HepG2 (cell line): ENCODE measurements at regions not wholly inside any gene's neighbourhood (a gene's known extent, or its start where the extent isn't known, plus 50 kb on each side); places are given as distances from the start of the nearest gene placed in this dataset.

Source experiments
- ATAC-seq: fragments of 200-7000 bp; cut with Tn5 transposase; 3 replicates; pipeline ENCODE4 v1.9.1; 2020; ENCODE audit warnings: mild to moderate bottlenecking, moderate library complexity
- BruUV-seq: library from RNA; stranded (reverse); fragments of 400-500 nt; replicated peaks from 2 replicates; lab custom pipeline; 2021; lab: Mats Ljungman, UMichigan
- CTCF ChIA-PET: fragments of 300-600 bp; formaldehyde crosslinking; extraction: SDS; loops from one replicate; lab custom pipeline; 2021; ENCODE audit warnings: low total read pairs, inconsistent platforms, low intra/inter-chr PET ratio; lab: Yijun Ruan, JAX
- POLR2A ChIA-PET: fragments of 350-600 bp; sonication (Branson Sonifier 250); formaldehyde crosslinking; loops from one replicate; lab custom pipeline; 2020; ENCODE audit warnings: antibody characterized with exemption, inconsistent platforms; lab: Yijun Ruan, JAX
- DNase-seq: peaks from one replicate; pipeline ENCODE4 v3.0.0-alpha.2; 2015; ENCODE audit warnings: low spot score
- FAIRE-seq: peaks from 3 replicates; lab custom pipeline; 2011; peaks lifted over from hg19 to GRCh38; lab: Jason Lieb, UNC
- H2AFZ ChIP-seq: one replicate; pipeline ENCODE4 v1.6.1; 2011; ENCODE audit warnings: low read length, inconsistent platforms
- H3K27ac ChIP-seq: fragments of 300-600 bp; 3 replicates; pipeline ENCODE4 v1.8.0; 2011; ENCODE audit warnings: mixed run types, mild to moderate bottlenecking, mixed read lengths, low read length, inconsistent platforms; ENCODE audit not compliant: insufficient read depth; ENCODE audit errors: extremely low read length
- H3K27me3 ChIP-seq, 2 experiments: fragments of 200-600 bp in 1 of 2; 2 replicates in 1 of 2; 3 replicates in 1 of 2; pipeline versions ENCODE4 v1.6.0 to v1.8.0; 2011; ENCODE audit warnings: low read length in 2 of 2, mild to moderate bottlenecking in 2 of 2, moderate library complexity in 2 of 2, inconsistent platforms in 1 of 2; ENCODE audit not compliant: insufficient read depth in 2 of 2, control insufficient read depth in 1 of 2
- H3K36me3 ChIP-seq, 2 experiments: fragments of 200-600 bp in 1 of 2; replicated peaks in 1 of 2; 2 replicates in 1 of 2; 3 replicates in 1 of 2; pipeline versions ENCODE4 v1.5.1 to v1.8.0; 2011; ENCODE audit warnings: low read length in 2 of 2, inconsistent platforms in 1 of 2; ENCODE audit not compliant: insufficient read depth in 2 of 2, control insufficient read depth in 1 of 2
- H3K4me1 ChIP-seq: 2 replicates; pipeline ENCODE4 v1.5.1; 2012; ENCODE audit warnings: low read length, inconsistent platforms; ENCODE audit not compliant: insufficient read depth
- H3K4me2 ChIP-seq: 2 replicates; pipeline ENCODE4 v1.6.0; 2011; ENCODE audit warnings: low read depth, low read length, inconsistent platforms
- H3K4me3 ChIP-seq, 3 experiments: fragments of 200-600 bp in 1 of 3; sonication (generic), shearing (Covaris generic) in 1 of 3; replicated peaks in 1 of 3; 2 replicates each; pipeline ENCODE4 v1.5.1; 2011 to 2016; ENCODE audit warnings: low read length in 3 of 3, inconsistent platforms in 2 of 3, low read depth in 2 of 3, mild to moderate bottlenecking in 2 of 3, control low read depth in 1 of 3, mixed read lengths in 1 of 3; ENCODE audit not compliant: insufficient read depth in 1 of 3
- H3K79me2 ChIP-seq: one replicate; pipeline ENCODE4 v1.6.1; 2011; ENCODE audit warnings: low read length, inconsistent platforms; ENCODE audit not compliant: insufficient read depth
- H3K9ac ChIP-seq: 2 replicates; pipeline ENCODE4 v1.6.0; 2011; ENCODE audit warnings: mild to moderate bottlenecking, low read depth, low read length, inconsistent platforms; ENCODE audit not compliant: insufficient read depth
- H3K9me3 ChIP-seq: 2 replicates; pipeline ENCODE4 v1.5.1; 2012; ENCODE audit warnings: mild to moderate bottlenecking, low read length
- H4K20me1 ChIP-seq: 2 replicates; pipeline ENCODE4 v1.6.0; 2011; ENCODE audit warnings: inconsistent platforms, mild to moderate bottlenecking, low read length, moderate library complexity; ENCODE audit not compliant: insufficient read depth
- ATF5 ChIP-seq: sonication (generic); formaldehyde crosslinking; IDR thresholded peaks from 2 replicates; pipeline ENCODE4 v1.4.0; 2020; ENCODE audit warnings: mild to moderate bottlenecking, low read depth, missing genetic modification reagents
- BRD4 ChIP-seq: sonication (generic); formaldehyde crosslinking; IDR thresholded peaks from 2 replicates; pipeline ENCODE4 v1.4.0; 2020; ENCODE audit warnings: missing genetic modification reagents
- RBFOX2 ChIP-seq: fragments of 200-400 bp; formaldehyde crosslinking; IDR thresholded peaks from 2 replicates; pipeline ENCODE4 v1.6.1; 2017; ENCODE audit warnings: low read depth, mild to moderate bottlenecking, low read length
- ZFP90 ChIP-seq: sonication (generic); formaldehyde crosslinking; IDR thresholded peaks from 2 replicates; pipeline ENCODE4 v1.8.0; 2022; ENCODE audit warnings: missing genetic modification reagents, mild to moderate bottlenecking, inconsistent platforms, borderline replicate concordance
- ZNF484 ChIP-seq: sonication (generic); formaldehyde crosslinking; IDR thresholded peaks from 2 replicates; pipeline ENCODE4 v1.5.1; 2020; ENCODE audit warnings: mild to moderate bottlenecking, low read depth, missing genetic modification reagents, borderline replicate concordance
- ZNF747 ChIP-seq: sonication (generic); formaldehyde crosslinking; IDR thresholded peaks from 2 replicates; pipeline ENCODE4 v1.8.1; 2023; ENCODE audit warnings: missing genetic modification reagents, mild to moderate bottlenecking, borderline replicate concordance
- ZNF891 ChIP-seq: sonication (generic); formaldehyde crosslinking; IDR thresholded peaks from 2 replicates; pipeline ENCODE4 v1.5.0; 2020; ENCODE audit warnings: mild to moderate bottlenecking, missing genetic modification reagents
- WGBS: methylation state at CpG from one replicate; pipeline ENCODE4 v1.1.6; 2017; ENCODE audit warnings: low lambda C conversion rate; 5-methylcytosine and 5-hydroxymethylcytosine counted together
- in situ Hi-C: cut with HindIII; loops from 2 replicates; pipeline ENCODE4 v1.10.0; 2017; ENCODE audit warnings: low pct_unique_long_range_greater_than_20kb; ENCODE audit not compliant: extremely low pct_ligation_motif_present
- intact Hi-C: fragments of 100-400 bp; cut with micrococcal nuclease; formaldehyde crosslinking; loops from one replicate; pipeline ENCODE4 v1.10.0; 2022; ENCODE audit not compliant: unreplicated experiment

GRCh38 chr22:44582016-44582415 lies 84.0 kb upstream of the RTL6 start:
- peaks cover 6 to 63% of the 10 kb centered on the region in 2 experiments; a peak in 4 of 5 replicates for H3K27me3 ChIP-seq
- ATAC-seq = no peak
- CTCF ChIA-PET = no interaction called here
- H3K9ac ChIP-seq = no peak overlapping the region
- TF ChIP-seq ZNF891 (CRISPR knock-in tag) (no peak), ZNF484 (CRISPR knock-in tag) (no peak), ZNF747 (CRISPR knock-in tag) (no peak), BRD4 (no peak), ATF5 (CRISPR knock-in tag) (no peak), ZFP90 (CRISPR knock-in tag) (no peak)
- no peak overlapping the region for H2AFZ ChIP-seq
- BruUV-seq = no TSS peak
- no peaks in the 10 kb centered on the region for H3K79me2 ChIP-seq
- H3K4me3 ChIP-seq = no peak overlapping the region
- intact Hi-C loops (no loop called here), in situ Hi-C loops (no loop called here)
- DNase-seq = no peak
- no peaks in the 10 kb centered on the region for H3K36me3 ChIP-seq
- POLR2A ChIA-PET = no interaction called here
- no peak for FAIRE-seq
- H3K9me3 ChIP-seq = no peaks in the 10 kb centered on the region
- no peak overlapping the region for H3K27ac ChIP-seq
- 9% methylated on average over 10 of the region's 10 CpGs for WGBS
- no peaks in the 10 kb centered on the region for H4K20me1 ChIP-seq
- H3K4me1 ChIP-seq = no peaks in the 10 kb centered on the region
- no peak overlapping the region for H3K4me2 ChIP-seq

GRCh38 chr22:44581096-44581435 lies 83.0 kb upstream of the RTL6 start:
- no TSS peak for BruUV-seq
- no peak for TF ChIP-seq RBFOX2
- ATAC-seq (no peak), FAIRE-seq (no peak), DNase-seq (no peak)
- Histone ChIP-seq H3K27me3 (peaks cover 10 to 63% of the 10 kb centered on the region in 2 experiments; a peak in 4 of 5 replicates), H3K27ac (no peak overlapping the region), H3K9me3 (no peaks in the 10 kb centered on the region), H3K4me3 (no peak overlapping the region), H3K4me2 (no peak overlapping the region), H3K36me3 (no peaks in the 10 kb centered on the region), H3K79me2 (no peaks in the 10 kb centered on the region), H4K20me1 (no peaks in the 10 kb centered on the region), H2AFZ (no peak overlapping the region), H3K9ac (no peak overlapping the region), H3K4me1 (no peaks in the 10 kb centered on the region)
- POLR2A ChIA-PET = no interaction called here
- 46% methylated on average over 12 of the region's 12 CpGs for WGBS
- in situ Hi-C loops (no loop called here), intact Hi-C loops (no loop called here)
- CTCF ChIA-PET = no interaction called here
